NB4 (cell line): ENCODE measurements at regions not wholly inside any gene's neighbourhood (a gene's known extent, or its start where the extent isn't known, plus 50 kb on each side); places are given as distances from the start of the nearest gene placed in this dataset.

ENCODE experiments used
- POLR2A ChIP-seq: IDR thresholded peaks from 2 replicates; pipeline ENCODE4 v1.6.1; 2011; ENCODE audit warnings: mild to moderate bottlenecking; ENCODE audit not compliant: insufficient read length; ENCODE audit errors: extremely low read depth
- TF ChIP-seq, protein P1 (sequence below): IDR thresholded peaks from 2 replicates; pipeline ENCODE4 v1.6.1; 2011; ENCODE audit warnings: low read depth, low read length

DNA sequence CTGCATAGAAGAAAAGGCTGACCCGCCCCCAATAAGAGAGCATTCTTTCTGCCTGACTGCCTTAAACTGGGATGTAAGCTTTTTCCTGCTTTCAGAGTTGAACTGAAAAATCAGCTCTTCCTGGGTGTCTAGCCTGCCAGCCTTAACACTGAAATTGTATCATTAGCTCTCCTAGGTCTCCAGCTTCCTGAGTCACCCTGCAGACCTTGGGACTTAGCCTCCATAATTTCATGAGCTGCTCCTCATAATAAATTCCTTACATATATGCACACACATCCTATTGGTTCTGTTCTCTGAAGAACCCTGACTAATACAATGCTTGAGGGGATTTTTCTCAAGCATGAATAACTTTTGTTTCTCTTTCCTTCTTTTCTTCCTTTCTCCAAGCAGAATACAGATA lies 76.4 kb upstream of the FAR2 start:
- TF ChIP-seq, protein P1, sequence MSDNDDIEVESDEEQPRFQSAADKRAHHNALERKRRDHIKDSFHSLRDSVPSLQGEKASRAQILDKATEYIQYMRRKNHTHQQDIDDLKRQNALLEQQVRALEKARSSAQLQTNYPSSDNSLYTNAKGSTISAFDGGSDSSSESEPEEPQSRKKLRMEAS = no peak
- TF ChIP-seq POLR2A = no peak
